Spinal cord (tissue), 9 donors: ENCODE measurements at regions not wholly inside any gene's neighbourhood (a gene's known extent, or its start where the extent isn't known, plus 50 kb on each side); places are given as distances from the start of the nearest gene placed in this dataset.
A peak's percentile ranks its signal among the peaks of the same experiment; 100 is the strongest.

Experiments used
- DNase-seq, 6 donors: peaks; one replicate each; pipeline versions ENCODE4 v3.0.0 to v3.0.0-alpha.2; 2013 to 2015; ENCODE audit warnings: low spot score in 6 of 6, low read depth in 4 of 6
- H3K27ac ChIP-seq: one replicate; pipeline ENCODE4 v1.5.1; 2013; ENCODE audit warnings: low read depth, low read length, control low read depth
- H3K27me3 ChIP-seq: one replicate; pipeline ENCODE4 v1.6.1; 2013; ENCODE audit warnings: low read length; ENCODE audit not compliant: control insufficient read depth, insufficient read depth
- H3K36me3 ChIP-seq: one replicate; pipeline ENCODE4 v1.6.1; 2013; ENCODE audit warnings: low read length; ENCODE audit not compliant: control insufficient read depth, insufficient read depth
- H3K4me1 ChIP-seq: one replicate; pipeline ENCODE4 v1.6.1; 2013; ENCODE audit warnings: low read length; ENCODE audit not compliant: control insufficient read depth, insufficient read depth
- H3K4me3 ChIP-seq: one replicate; pipeline ENCODE4 v1.5.1; 2013; ENCODE audit warnings: low read depth, low read length, control low read depth
- H3K9me3 ChIP-seq: one replicate; pipeline ENCODE4 v1.6.1; 2013; ENCODE audit warnings: low read length; ENCODE audit not compliant: control insufficient read depth, insufficient read depth
- WGBS: methylation state at CpG from one replicate; pipeline ENCODE4 v1.1.5; 2013; ENCODE audit warnings: missing lambda C conversion rate; ENCODE audit not compliant: insufficient coverage; 5-methylcytosine and 5-hydroxymethylcytosine counted together
- donor health status: healthy.

DNA sequence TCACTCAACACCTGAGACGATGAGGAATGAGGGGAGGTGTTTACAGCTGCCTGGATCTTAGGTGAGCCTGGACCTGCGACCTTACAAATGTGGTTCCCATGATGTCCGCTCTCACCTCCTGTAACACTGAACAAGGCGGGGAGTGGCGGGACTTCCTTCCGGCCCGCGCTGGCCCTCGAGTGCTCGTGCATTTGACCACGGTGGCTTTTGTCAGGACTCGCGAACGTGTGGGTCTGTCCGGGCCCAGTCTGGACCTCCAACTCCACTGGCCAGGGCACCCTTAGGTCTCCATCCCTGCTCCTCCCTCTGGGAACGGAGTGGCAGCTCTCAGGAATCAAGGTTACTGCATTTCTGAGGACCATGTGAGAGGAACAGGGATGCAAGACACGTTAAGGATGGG is 263.0 kb upstream of the SALL3 start:
- Histone ChIP-seq H3K4me3 (no peak overlapping the region), H3K4me1 (peaks cover 19% of the 10 kb centered on the region), H3K36me3 (no peaks in the 10 kb centered on the region), H3K27me3 (peaks cover 10% of the 10 kb centered on the region), H3K27ac (no peak overlapping the region), H3K9me3 (no peaks in the 10 kb centered on the region)
- 98% methylated on average over 16 of the region's 17 CpGs for WGBS
- no peak for DNase-seq

- 94% methylated on average over 34 of the region's 37 CpGs for WGBS
- peaks cover 11% of the 10 kb centered on the region for H3K27me3 ChIP-seq
- H3K36me3 ChIP-seq: no peaks in the 10 kb centered on the region
- H3K9me3 ChIP-seq: no peaks in the 10 kb centered on the region
- H3K27ac ChIP-seq: no peak overlapping the region
- H3K4me1 ChIP-seq: peaks cover 25% of the 10 kb centered on the region
- DNase-seq: no peak
- no peak overlapping the region for H3K4me3 ChIP-seq
These were observed 262.4 kb upstream of the SALL3 start for GRCh38 chr18:78717051-78717765.

DNA sequence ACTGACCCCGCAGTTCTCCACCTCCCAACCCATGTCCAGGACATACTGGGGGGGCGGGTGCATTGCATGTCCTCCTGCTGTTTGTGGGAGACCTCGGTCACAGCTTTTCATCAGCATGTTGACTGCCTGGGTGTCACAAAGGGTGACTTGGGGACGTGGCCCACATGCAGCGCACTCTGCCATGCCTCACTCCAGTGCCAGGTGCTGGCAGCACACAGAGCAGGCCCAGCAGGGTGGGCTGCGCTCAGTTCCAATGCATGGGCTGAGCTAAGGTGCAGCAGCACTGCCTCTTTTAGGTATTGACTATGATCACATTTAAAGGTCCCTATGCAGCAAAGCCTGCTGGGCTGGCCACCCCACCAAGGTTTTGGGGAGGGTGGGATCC is 261.9 kb upstream of the SALL3 start:
- H3K4me3 ChIP-seq: no peak overlapping the region
- peaks cover 11% of the 10 kb centered on the region for H3K27me3 ChIP-seq
- no peak overlapping the region for H3K27ac ChIP-seq
- WGBS: 98% methylated on average over 6 of the region's 6 CpGs
- H3K36me3 ChIP-seq: no peaks in the 10 kb centered on the region
- no peak for DNase-seq
- H3K4me1 ChIP-seq: peaks cover 25% of the 10 kb centered on the region
- H3K9me3 ChIP-seq: no peaks in the 10 kb centered on the region

GRCh38 chr18:78719821-78720220 is 259.8 kb upstream of the SALL3 start:
- H3K27me3 ChIP-seq: peaks cover 17% of the 10 kb centered on the region
- H3K4me1 ChIP-seq: peaks cover 42% of the 10 kb centered on the region
- no peaks in the 10 kb centered on the region for H3K9me3 ChIP-seq
- DNase-seq: no peak
- no peaks in the 10 kb centered on the region for H3K36me3 ChIP-seq
- no peak overlapping the region for H3K4me3 ChIP-seq
- peak overlapping the region; percentile 74 for H3K27ac ChIP-seq
- WGBS: 97% methylated on average over 7 of the region's 11 CpGs

DNA sequence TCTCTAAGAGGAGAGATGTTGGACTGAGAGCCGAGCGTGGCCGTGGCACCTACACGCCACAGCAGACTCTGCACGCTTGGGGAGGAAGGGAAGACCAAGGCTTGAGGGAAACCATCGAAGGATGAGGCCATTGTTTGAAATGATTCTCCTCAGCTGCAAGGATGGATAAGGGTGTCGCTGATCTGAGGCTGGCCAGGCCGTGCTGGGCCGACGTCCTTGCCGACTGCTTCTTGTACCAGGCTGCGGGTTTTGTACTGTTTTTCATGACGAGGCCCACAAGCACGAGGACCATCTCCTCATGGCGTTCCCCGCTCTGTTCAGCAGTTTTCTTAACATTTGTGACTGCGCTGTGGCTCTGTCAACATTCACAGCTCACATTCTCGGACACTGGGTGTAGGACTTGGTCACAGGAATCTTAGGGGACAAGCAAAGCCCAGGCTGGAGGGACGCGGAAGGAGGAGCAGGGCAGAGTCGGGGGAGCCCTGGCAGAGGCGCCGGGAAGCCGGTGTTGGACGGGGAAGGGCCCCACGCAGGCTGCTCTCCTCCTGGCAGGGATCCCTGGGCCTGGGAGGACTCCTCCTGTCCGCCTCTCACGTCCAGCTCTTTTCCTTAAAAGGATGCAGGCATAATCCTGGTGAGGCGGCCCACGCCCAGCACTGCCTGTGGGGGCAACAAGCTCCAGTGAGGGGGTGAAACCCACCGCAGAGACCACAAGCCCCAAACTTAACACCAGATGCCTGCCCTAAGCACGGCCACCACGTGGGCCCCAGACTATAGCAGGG is 259.0 kb upstream of the SALL3 start:
- peaks cover 17% of the 10 kb centered on the region for H3K27me3 ChIP-seq
- 65% methylated on average over 32 of the region's 33 CpGs for WGBS
- H3K36me3 ChIP-seq: no peaks in the 10 kb centered on the region
- no peak overlapping the region for H3K4me3 ChIP-seq
- peaks cover 42% of the 10 kb centered on the region for H3K4me1 ChIP-seq
- DNase-seq: peak in 4 of 6 donors; percentile 28 to 75 (median 54)
- H3K27ac ChIP-seq: peak overlapping the region; percentile 74
- H3K9me3 ChIP-seq: no peaks in the 10 kb centered on the region

DNA sequence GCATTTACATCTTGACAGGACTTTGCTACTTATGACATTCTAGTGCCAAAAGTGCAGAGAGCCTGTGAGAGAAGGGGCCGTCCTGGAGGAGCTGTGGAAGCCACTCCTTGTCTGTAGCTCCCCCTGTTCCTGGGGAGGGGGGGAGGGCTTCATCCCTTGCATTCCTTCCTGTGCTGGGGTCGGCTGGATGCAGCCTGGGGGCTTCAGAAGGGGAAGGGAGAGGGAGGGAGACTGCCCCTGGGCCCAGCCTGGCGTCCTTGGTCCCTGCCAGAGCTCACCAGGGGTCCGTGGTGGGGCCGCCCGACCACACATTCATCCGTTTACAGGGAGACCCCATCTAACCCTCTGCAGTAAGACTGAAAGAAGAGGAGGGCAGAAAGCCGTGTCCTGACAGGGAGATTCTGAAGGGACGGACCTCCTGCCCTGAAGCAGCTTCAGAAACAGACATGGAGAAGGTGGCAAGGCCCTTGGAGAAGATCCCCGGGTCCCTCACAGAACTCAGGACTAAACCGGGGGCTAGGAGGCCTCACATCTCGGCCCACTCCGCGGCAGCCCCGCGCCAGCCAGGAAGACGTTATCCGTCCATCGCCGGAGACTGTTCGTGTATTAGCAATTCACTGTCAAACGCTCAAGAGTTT is 258.3 kb upstream of the SALL3 start:
- Histone ChIP-seq H3K27ac (peak overlapping the region; percentile 74), H3K4me1 (peaks cover 42% of the 10 kb centered on the region), H3K36me3 (no peaks in the 10 kb centered on the region), H3K4me3 (no peak overlapping the region), H3K27me3 (peaks cover 17% of the 10 kb centered on the region), H3K9me3 (no peaks in the 10 kb centered on the region)
- peak in 4 of 6 donors; percentile 11 to 71 (median 46) for DNase-seq
- 11% methylated on average over 11 of the region's 22 CpGs for WGBS

DNA sequence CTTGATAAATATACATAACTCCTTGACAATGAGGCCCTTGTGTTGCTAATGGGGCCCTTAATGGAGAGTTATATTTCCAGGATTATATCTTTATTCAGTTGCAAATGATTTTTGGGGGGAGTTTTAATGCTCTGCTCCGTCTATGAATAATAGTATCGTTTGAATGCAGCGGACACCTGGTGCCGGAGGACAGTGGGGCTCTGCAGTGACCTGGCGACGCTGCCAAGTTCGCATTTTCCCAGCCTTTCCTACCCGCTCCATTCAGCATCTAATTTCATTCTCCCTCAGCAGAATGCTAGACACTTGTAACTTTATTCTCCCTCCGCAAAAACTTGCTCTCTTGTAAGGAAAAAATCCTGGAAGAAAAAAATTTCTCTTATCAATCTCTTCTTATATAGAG is 257.6 kb upstream of the SALL3 start:
- H3K27ac ChIP-seq: peak overlapping the region; percentile 74
- no peak overlapping the region for H3K4me3 ChIP-seq
- H3K36me3 ChIP-seq: peaks cover 4% of the 10 kb centered on the region
- 48% methylated on average over 3 of the region's 9 CpGs for WGBS
- H3K27me3 ChIP-seq: peaks cover 17% of the 10 kb centered on the region
- H3K4me1 ChIP-seq: peaks cover 42% of the 10 kb centered on the region
- H3K9me3 ChIP-seq: no peaks in the 10 kb centered on the region
- peak in 4 of 6 donors; percentile 48 to 87 (median 68) for DNase-seq

DNA sequence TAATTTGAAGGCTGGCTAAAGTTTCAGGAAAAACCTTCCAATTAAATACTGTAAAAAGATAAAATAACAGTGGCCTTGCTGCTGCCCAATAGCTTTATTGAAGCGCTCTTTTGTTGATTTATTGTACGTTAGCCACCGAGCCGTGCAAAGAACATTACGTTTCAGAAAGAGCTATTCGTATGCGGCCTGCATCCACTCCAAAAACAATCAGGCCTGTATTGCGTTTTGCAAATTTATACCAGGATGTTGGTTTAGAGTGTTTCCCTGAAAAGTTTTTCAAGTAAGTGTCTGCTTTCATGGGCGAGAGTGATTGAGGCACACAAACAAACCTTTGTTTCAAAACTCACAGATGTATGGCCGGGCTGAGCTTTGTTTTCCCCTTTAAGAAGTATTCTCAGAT is 257.2 kb upstream of the SALL3 start:
- Histone ChIP-seq H3K27me3 (peaks cover 17% of the 10 kb centered on the region), H3K4me1 (peaks cover 42% of the 10 kb centered on the region), H3K36me3 (peaks cover 4% of the 10 kb centered on the region), H3K27ac (peak overlapping the region; percentile 78), H3K4me3 (no peak overlapping the region), H3K9me3 (no peaks in the 10 kb centered on the region)
- 40% methylated on average over 1 of the region's 10 CpGs for WGBS
- DNase-seq: peak in 4 of 6 donors; percentile 57 to 92 (median 79)

DNA sequence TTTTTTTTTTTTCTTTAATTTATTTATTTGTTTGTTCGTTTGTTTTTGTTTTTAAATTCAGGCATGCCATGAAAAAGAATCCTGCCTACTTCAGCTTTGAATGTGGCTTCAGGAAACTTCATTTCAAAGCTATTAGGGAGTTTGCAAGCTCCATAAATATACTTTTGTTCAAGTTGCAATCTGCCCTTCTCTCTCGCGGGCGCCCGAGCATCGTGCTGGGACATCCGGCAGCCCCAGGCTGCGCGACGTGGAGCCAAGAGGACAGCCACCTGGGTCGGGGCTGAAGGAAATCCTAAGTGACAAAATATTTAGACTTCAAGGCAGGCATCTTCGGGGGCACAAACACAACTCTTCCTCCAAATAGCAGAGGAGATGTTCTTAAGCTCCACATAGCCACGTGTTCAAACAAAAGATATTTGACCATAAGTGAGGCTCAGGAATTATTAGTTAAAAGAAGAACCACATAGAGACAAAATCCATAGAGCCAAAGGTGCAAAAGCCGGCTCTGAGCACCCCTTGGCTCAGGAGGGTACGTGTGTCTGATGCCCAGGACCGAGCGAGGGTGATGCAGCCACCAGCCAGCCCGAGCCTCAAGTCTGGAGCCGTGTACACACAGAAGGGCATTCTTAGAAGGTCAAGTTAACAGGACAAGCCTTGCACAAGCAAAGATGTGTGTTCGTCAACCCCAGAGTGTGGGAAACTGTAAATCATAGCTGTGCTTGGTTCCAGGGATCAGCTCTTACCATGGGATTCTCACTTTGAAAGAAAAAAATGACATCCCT is 256.5 kb upstream of the SALL3 start:
- peaks cover 42% of the 10 kb centered on the region for H3K4me1 ChIP-seq
- peaks cover 4% of the 10 kb centered on the region for H3K36me3 ChIP-seq
- H3K27ac ChIP-seq: peak overlapping the region; percentile 78
- peak in 4 of 6 donors; percentile 24 to 72 (median 36) for DNase-seq
- peaks cover 17% of the 10 kb centered on the region for H3K27me3 ChIP-seq
- WGBS: 26% methylated on average over 16 of the region's 20 CpGs
- H3K4me3 ChIP-seq: no peak overlapping the region
- H3K9me3 ChIP-seq: no peaks in the 10 kb centered on the region
